ENCODE measurements at regions not wholly inside any gene's neighbourhood (a gene's known extent, or its start where the extent isn't known, plus 50 kb on each side); places are given as distances from the start of the nearest gene placed in this dataset.

DNA sequence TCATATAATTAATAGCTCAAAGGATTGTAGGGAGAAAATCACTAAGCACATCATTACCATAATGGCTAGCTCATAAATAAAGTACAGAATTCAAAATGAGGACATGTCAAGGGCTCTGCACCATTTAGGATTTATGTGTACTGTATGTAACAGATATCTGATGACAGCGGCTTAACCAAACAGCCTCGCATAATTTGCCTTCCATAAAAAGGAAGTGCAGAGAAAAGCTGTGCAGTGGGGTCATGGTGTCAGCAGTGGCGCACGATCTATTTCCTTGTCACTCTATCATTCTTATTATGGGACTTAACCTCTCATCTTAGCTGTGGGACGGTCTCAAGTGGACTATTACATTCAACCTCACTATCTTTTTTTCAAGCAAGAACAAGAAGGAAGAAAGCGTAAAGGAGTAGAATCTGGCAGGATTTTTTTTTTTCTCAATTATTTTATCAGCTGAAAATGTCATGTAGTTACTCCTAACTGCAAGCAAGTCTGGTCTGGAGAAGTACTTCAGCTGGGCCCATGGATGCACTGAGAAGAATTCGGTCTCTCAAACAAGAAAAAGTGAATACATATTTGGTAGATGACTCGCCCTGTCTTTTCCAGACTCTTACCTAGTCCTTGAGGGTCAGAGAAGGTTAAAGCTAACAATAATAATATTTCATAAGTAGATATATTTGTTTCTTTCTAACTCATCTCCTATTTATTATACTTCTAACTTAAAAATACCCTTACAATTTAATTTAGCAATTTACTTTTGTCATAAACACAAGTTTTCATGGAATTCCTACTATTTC, 94.6 kb downstream of the COX18 start:
- TF ChIP-seq, protein P1, sequence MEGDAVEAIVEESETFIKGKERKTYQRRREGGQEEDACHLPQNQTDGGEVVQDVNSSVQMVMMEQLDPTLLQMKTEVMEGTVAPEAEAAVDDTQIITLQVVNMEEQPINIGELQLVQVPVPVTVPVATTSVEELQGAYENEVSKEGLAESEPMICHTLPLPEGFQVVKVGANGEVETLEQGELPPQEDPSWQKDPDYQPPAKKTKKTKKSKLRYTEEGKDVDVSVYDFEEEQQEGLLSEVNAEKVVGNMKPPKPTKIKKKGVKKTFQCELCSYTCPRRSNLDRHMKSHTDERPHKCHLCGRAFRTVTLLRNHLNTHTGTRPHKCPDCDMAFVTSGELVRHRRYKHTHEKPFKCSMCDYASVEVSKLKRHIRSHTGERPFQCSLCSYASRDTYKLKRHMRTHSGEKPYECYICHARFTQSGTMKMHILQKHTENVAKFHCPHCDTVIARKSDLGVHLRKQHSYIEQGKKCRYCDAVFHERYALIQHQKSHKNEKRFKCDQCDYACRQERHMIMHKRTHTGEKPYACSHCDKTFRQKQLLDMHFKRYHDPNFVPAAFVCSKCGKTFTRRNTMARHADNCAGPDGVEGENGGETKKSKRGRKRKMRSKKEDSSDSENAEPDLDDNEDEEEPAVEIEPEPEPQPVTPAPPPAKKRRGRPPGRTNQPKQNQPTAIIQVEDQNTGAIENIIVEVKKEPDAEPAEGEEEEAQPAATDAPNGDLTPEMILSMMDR (IDR thresholded peaks at IDR 0.05; ENCODE audit: low read depth, low read length, missing control alignments), result no peak
- in situ Hi-C loops (cut with HindIII; ENCODE audit: low pct_ligation_motif_present, low sequenced_read_pairs), result no loop called here
- peak; percentile 43 for DNase-seq
- no peak overlapping the region for H3K4me3 ChIP-seq (ENCODE audit: low read depth, low read length)
- H3K36me3 ChIP-seq (replicated peaks), result no peaks in the 10 kb centered on the region
- H3K27me3 ChIP-seq (replicated peaks), result no peaks in the 10 kb centered on the region
- H3K27ac ChIP-seq, result peak overlapping the region; percentile 53

DNA sequence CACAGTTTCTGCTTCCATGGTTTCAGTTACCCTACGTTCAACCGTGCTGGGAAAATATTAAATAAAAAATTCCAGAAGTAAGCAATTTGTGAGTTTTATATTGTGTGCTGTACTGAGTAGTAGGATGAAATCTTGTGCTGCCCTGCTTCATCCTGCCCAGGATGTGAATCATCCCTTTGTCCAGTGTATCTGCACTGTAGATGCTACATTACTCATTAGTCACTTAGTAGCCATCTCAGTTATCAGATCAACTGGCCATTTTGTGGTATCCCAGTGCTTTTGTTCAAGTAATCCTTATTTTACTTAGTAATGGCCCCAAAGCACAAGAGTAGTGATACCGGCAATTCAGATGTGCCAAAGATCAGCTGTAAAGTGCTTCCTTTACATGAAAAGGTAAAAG, 97.9 kb downstream of the COX18 start:
- DNase-seq, result peak; percentile 95
- Histone ChIP-seq H3K36me3 (replicated peaks) (no peaks in the 10 kb centered on the region), H3K4me3 (ENCODE audit: low read depth, low read length) (no peak overlapping the region), H3K27me3 (replicated peaks) (no peaks in the 10 kb centered on the region), H3K27ac (peak overlapping the region; percentile 68)
- TF ChIP-seq, protein P1 (IDR thresholded peaks at IDR 0.05; ENCODE audit: low read depth, low read length, missing control alignments), result no peak
- in situ Hi-C loops (cut with HindIII; ENCODE audit: low pct_ligation_motif_present, low sequenced_read_pairs), result no loop called here

DNA sequence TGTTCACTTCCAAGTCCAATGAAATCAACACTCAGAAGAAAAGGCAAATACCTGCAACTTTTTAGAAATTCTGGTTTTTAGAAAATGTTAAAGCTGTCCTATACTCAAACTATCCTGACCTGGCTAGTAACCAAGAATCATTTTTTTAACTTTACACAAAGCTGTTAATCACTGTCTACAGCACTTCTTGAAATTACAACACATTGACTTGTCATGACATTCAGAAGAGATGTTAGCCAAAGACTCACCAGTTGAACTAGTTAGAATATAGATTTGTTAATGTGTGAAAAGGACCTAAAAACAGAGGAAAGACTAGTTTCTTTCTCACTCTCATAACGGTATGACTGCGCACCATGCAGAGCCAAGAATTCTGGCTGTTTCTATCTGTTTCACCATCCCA, 98.8 kb downstream of the COX18 start:
- H3K27me3 ChIP-seq (replicated peaks), result no peaks in the 10 kb centered on the region
- in situ Hi-C loops (cut with HindIII; ENCODE audit: low pct_ligation_motif_present, low sequenced_read_pairs), result no loop called here
- no peak for DNase-seq
- H3K4me3 ChIP-seq (ENCODE audit: low read depth, low read length), result no peak overlapping the region
- TF ChIP-seq, protein P1 (IDR thresholded peaks at IDR 0.05; ENCODE audit: low read depth, low read length, missing control alignments), result no peak
- H3K36me3 ChIP-seq (replicated peaks), result no peaks in the 10 kb centered on the region
- H3K27ac ChIP-seq, result peak overlapping the region; percentile 68

DNA sequence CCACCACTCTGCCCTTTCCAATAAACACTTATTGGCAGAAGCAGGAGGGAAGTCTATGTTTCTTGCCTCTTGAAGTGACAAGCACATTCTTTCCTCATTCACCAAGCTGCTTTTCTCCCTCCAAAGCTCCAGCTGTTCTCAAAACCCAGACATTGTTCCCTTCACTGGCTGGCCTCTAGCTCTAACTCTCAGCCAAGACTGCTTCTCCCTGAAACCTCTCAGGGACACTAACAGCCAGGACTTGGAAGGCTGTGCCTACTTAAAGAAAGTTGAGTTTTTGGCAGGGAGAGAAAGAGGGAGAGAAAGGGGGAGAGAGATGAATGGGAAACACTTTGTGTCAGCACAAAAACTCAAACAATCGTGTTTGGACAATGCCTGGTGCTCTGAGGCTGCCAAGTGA, 99.5 kb downstream of the COX18 start:
- H3K36me3 ChIP-seq (replicated peaks), result no peaks in the 10 kb centered on the region
- H3K27me3 ChIP-seq (replicated peaks), result no peaks in the 10 kb centered on the region
- in situ Hi-C loops (cut with HindIII; ENCODE audit: low pct_ligation_motif_present, low sequenced_read_pairs), result no loop called here
- no peak for DNase-seq
- no peak overlapping the region for H3K27ac ChIP-seq
- TF ChIP-seq, protein P1 (IDR thresholded peaks at IDR 0.05; ENCODE audit: low read depth, low read length, missing control alignments), result no peak
- H3K4me3 ChIP-seq (ENCODE audit: low read depth, low read length), result no peak overlapping the region

DNA sequence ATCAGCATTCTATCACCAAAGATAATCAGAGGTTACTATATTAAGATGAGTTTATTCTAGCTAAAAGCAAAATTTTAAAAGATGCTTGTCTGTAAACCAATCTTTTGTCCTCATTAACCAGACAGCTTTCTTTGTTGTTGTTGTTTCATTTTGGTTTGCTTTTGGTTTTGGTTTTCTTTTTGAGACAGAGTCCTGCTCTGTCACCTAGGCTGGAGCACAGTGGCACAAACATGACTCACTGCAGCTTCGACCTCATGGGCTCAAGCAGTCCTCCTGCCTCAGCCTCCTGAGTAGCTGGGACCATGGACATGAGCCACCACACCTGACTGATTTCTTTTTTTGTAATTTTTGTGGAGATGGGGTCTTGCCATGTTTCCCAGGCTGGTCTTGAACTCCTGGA, 102.9 kb downstream of the COX18 start:
- in situ Hi-C loops (cut with HindIII; ENCODE audit: low pct_ligation_motif_present, low sequenced_read_pairs), result no loop called here
- Histone ChIP-seq H3K27ac (no peak overlapping the region), H3K4me3 (ENCODE audit: low read depth, low read length) (no peak overlapping the region), H3K27me3 (replicated peaks) (no peaks in the 10 kb centered on the region), H3K36me3 (replicated peaks) (no peaks in the 10 kb centered on the region)
- no peak for DNase-seq
- TF ChIP-seq, protein P1 (IDR thresholded peaks at IDR 0.05; ENCODE audit: low read depth, low read length, missing control alignments), result no peak

DNA sequence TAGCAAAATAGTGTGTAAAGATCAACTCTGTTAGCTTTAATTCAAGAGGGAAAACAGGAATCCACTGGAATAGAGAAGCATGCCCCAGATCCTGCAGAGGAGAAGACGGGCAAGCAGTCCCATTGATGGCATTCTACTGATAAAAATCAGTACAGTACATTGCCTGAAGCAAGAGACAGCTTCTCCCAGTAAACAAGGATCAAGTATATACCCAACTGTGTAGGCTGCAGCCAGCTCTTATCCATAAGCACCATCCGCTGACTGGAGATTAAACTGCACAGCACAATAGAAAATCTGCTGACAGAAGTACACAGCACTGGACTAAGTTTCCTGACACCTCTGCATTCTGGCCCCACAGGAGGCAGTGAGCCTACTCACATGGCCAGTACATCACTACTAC, 110.1 kb downstream of the COX18 start:
- no peaks in the 10 kb centered on the region for H3K27me3 ChIP-seq (replicated peaks)
- no peak overlapping the region for H3K27ac ChIP-seq
- TF ChIP-seq, protein P1 (IDR thresholded peaks at IDR 0.05; ENCODE audit: low read depth, low read length, missing control alignments), result no peak
- in situ Hi-C loops (cut with HindIII; ENCODE audit: low pct_ligation_motif_present, low sequenced_read_pairs), result no loop called here
- no peaks in the 10 kb centered on the region for H3K36me3 ChIP-seq (replicated peaks)
- H3K4me3 ChIP-seq (ENCODE audit: low read depth, low read length), result no peak overlapping the region
- no peak for DNase-seq
